OCI-LY3 (cell line): ENCODE measurements at regions not wholly inside any gene's neighbourhood (a gene's known extent, or its start where the extent isn't known, plus 50 kb on each side); places are given as distances from the start of the nearest gene placed in this dataset.

Source experiments
- EZH2phosphoT487 ChIP-seq: fragments of 200-600 bp; shearing (Covaris generic); IDR thresholded peaks from 2 replicates; pipeline ENCODE4 v1.6.1; 2018; ENCODE audit warnings: antibody characterized with exemption, mixed run types, low read depth
- TF ChIP-seq, protein P1 (sequence below): fragments of 200-600, 300-600 bp; sonication (generic); IDR thresholded peaks from 2 replicates; pipeline ENCODE4 v1.5.1; 2014; ENCODE audit warnings: antibody characterized with exemption, low read length, low read depth

GRCh38 chr5:99314721-99315120, 385.9 kb upstream of the CHD1 start:
- TF ChIP-seq, protein P1, sequence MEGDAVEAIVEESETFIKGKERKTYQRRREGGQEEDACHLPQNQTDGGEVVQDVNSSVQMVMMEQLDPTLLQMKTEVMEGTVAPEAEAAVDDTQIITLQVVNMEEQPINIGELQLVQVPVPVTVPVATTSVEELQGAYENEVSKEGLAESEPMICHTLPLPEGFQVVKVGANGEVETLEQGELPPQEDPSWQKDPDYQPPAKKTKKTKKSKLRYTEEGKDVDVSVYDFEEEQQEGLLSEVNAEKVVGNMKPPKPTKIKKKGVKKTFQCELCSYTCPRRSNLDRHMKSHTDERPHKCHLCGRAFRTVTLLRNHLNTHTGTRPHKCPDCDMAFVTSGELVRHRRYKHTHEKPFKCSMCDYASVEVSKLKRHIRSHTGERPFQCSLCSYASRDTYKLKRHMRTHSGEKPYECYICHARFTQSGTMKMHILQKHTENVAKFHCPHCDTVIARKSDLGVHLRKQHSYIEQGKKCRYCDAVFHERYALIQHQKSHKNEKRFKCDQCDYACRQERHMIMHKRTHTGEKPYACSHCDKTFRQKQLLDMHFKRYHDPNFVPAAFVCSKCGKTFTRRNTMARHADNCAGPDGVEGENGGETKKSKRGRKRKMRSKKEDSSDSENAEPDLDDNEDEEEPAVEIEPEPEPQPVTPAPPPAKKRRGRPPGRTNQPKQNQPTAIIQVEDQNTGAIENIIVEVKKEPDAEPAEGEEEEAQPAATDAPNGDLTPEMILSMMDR: no peak
- TF ChIP-seq EZH2phosphoT487: no peak
